ENCODE measurements at regions not wholly inside any gene's neighbourhood (a gene's known extent, or its start where the extent isn't known, plus 50 kb on each side); places are given as distances from the start of the nearest gene placed in this dataset.

GRCh38 chr2:35887146-35887545, 468.4 kb upstream of the CRIM1 start:
- TF ChIP-seq POLR2AphosphoS5 (IDR thresholded peaks at IDR 0.05; ENCODE audit: low read length), result no peak
- TF ChIP-seq SUZ12 (IDR thresholded peaks at IDR 0.05; ENCODE audit: unreplicated experiment), result no peak

All from GM12878 (cell line).